ENCODE measurements at regions not wholly inside any gene's neighbourhood (a gene's known extent, or its start where the extent isn't known, plus 50 kb on each side); places are given as distances from the start of the nearest gene placed in this dataset.
"Not testable (repeated sequence)": the region's sequence is repeated elsewhere in the genome, so short reads cannot be mapped to it uniquely, and the experiment has no call there.

GRCh38 chr16:29193634-29194033 is 208.8 kb downstream of the LAT start:
- not testable (repeated sequence) for TF ChIP-seq CTCF, POLR2A (IDR thresholded peaks at IDR 0.05)

Measured in suprapubic skin (tissue), 3 donors.